ENCODE measurements at regions not wholly inside any gene's neighbourhood (a gene's known extent, or its start where the extent isn't known, plus 50 kb on each side); places are given as distances from the start of the nearest gene placed in this dataset.

- DNase-seq (ENCODE audit: low read depth in 2 of 2), result no peak
Measured at GRCh38 chr5:135124128-135124527, 90.1 kb upstream of the PITX1 start.

- DNase-seq (ENCODE audit: low read depth in 2 of 2), result no peak
Measured at GRCh38 chr5:135122797-135123196, 88.8 kb upstream of the PITX1 start.

GRCh38 chr5:135120951-135121350 is 86.9 kb upstream of the PITX1 start:
- DNase-seq (ENCODE audit: low read depth in 2 of 2), result no peak

GRCh38 chr5:135119481-135119880 is 85.5 kb upstream of the PITX1 start:
- DNase-seq (ENCODE audit: low read depth in 2 of 2), result no peak

GRCh38 chr5:135117590-135117989 is 83.6 kb upstream of the PITX1 start:
- DNase-seq (ENCODE audit: low read depth in 2 of 2), result no peak

- no peak for DNase-seq (ENCODE audit: low read depth in 2 of 2)
Measured at GRCh38 chr5:135116160-135116561, 82.1 kb upstream of the PITX1 start.

GRCh38 chr5:135115591-135115990 is 81.6 kb upstream of the PITX1 start:
- no peak for DNase-seq (ENCODE audit: low read depth in 2 of 2)

GRCh38 chr5:135114759-135115158 is 80.7 kb upstream of the PITX1 start:
- no peak for DNase-seq (ENCODE audit: low read depth in 2 of 2)

GRCh38 chr5:135112008-135112725 is 78.1 kb upstream of the PITX1 start:
- no peak for DNase-seq (ENCODE audit: low read depth in 2 of 2)

- no peak for DNase-seq (ENCODE audit: low read depth in 2 of 2)
Measured at GRCh38 chr5:135110785-135111596, 77.0 kb upstream of the PITX1 start.

GRCh38 chr5:135108992-135109391 is 75.0 kb upstream of the PITX1 start:
- DNase-seq (ENCODE audit: low read depth in 2 of 2), result no peak

- DNase-seq (ENCODE audit: low read depth in 2 of 2), result no peak
Measured at GRCh38 chr5:135108569-135108968, 74.5 kb upstream of the PITX1 start.

GRCh38 chr5:135107986-135108385 is 74.0 kb upstream of the PITX1 start:
- DNase-seq (ENCODE audit: low read depth in 2 of 2), result no peak

- no peak for DNase-seq (ENCODE audit: low read depth in 2 of 2)
Measured at GRCh38 chr5:135106610-135107471, 72.8 kb upstream of the PITX1 start.

- DNase-seq (ENCODE audit: low read depth in 2 of 2), result no peak
Measured at GRCh38 chr5:135106136-135106535, 72.1 kb upstream of the PITX1 start.

GRCh38 chr5:135105105-135105484 is 71.1 kb upstream of the PITX1 start:
- no peak for DNase-seq (ENCODE audit: low read depth in 2 of 2)

- DNase-seq (ENCODE audit: low read depth in 2 of 2), result no peak
Measured at GRCh38 chr5:135103575-135103853, 69.5 kb upstream of the PITX1 start.

GRCh38 chr5:135102716-135103574 is 68.9 kb upstream of the PITX1 start:
- DNase-seq (ENCODE audit: low read depth in 2 of 2), result peak in 1 of 2 donors; percentile 20

GRCh38 chr5:135100431-135100830 is 66.4 kb upstream of the PITX1 start:
- DNase-seq (ENCODE audit: low read depth in 2 of 2), result no peak

- DNase-seq (ENCODE audit: low read depth in 2 of 2), result no peak
Measured at GRCh38 chr5:135100011-135100410, 66.0 kb upstream of the PITX1 start.

GRCh38 chr5:135097390-135097789 is 63.4 kb upstream of the PITX1 start:
- no peak for DNase-seq (ENCODE audit: low read depth in 2 of 2)

Data from lung microvascular endothelial cell (primary cell).